Gastroesophageal sphincter (tissue), 4 donors: ENCODE measurements at regions not wholly inside any gene's neighbourhood (a gene's known extent, or its start where the extent isn't known, plus 50 kb on each side); places are given as distances from the start of the nearest gene placed in this dataset.

Experiments
- ATAC-seq: fragments of 150-250 bp; one replicate; pipeline ENCODE4 v1.9.1; 2016; ENCODE audit warnings: mild to moderate bottlenecking, moderate library complexity
- H3K27ac ChIP-seq, 4 donors: fragments of 200-600 bp; sonication (generic) in 3 of 4; 1 replicate in 3 of 4; 2 replicates in 1 of 4; pipeline ENCODE4 v1.5.1; 2016 to 2019
- H3K27me3 ChIP-seq: fragments of 200-600 bp; sonication (generic); one replicate; pipeline ENCODE4 v1.5.1; 2019
- H3K36me3 ChIP-seq, 2 donors: fragments of 200-600 bp; sonication (generic); one replicate each; pipeline ENCODE4 v1.5.1; 2019; ENCODE audit warnings: control low read depth in 1 of 2
- H3K4me1 ChIP-seq, 3 donors: fragments of 200-600 bp; sonication (generic); 1 replicate in 2 of 3; 2 replicates in 1 of 3; pipeline ENCODE4 v1.5.1; 2016 to 2019; ENCODE audit warnings: control low read depth in 2 of 3
- H3K4me3 ChIP-seq, 2 donors: fragments of 200-600 bp; sonication (generic); one replicate each; pipeline ENCODE4 v1.5.1; 2019; ENCODE audit warnings: mild to moderate bottlenecking in 1 of 2, moderate library complexity in 1 of 2
- H3K9me3 ChIP-seq, 3 donors: fragments of 200-600 bp; sonication (generic); one replicate each; pipeline ENCODE4 v1.5.1; 2017 to 2019; ENCODE audit warnings: control low read depth in 2 of 3
- CTCF ChIP-seq, 4 experiments: fragments of 200-600 bp in 2 of 4; fragments of 450-650 bp in 2 of 4; sonication (generic) in 1 of 4; IDR thresholded peaks; one replicate each; pipeline ENCODE4 v1.5.1; 2017 to 2019; ENCODE audit warnings: antibody characterized with exemption in 4 of 4, mild to moderate bottlenecking in 2 of 4, moderate library complexity in 2 of 4
- EP300 ChIP-seq: sonication (generic); formaldehyde crosslinking; IDR thresholded peaks from one replicate; pipeline ENCODE4 v1.6.1; 2017; ENCODE audit warnings: antibody characterized with exemption, mild to moderate bottlenecking
- POLR2A ChIP-seq, 2 donors: fragments of 450-650 bp; IDR thresholded peaks; one replicate each; pipeline ENCODE4 v1.6.1; 2017; ENCODE audit warnings: antibody characterized with exemption in 2 of 2, mild to moderate bottlenecking in 2 of 2, moderate library complexity in 1 of 2
- POLR2AphosphoS5 ChIP-seq: sonication (generic); formaldehyde crosslinking; IDR thresholded peaks from one replicate; pipeline ENCODE4 v1.6.1; 2017; ENCODE audit warnings: antibody characterized with exemption
- WGBS, 2 donors: methylation state at CpG; one replicate each; pipeline ENCODE4 v1.1.5; 2018; ENCODE audit warnings: low coverage in 1 of 2; 5-methylcytosine and 5-hydroxymethylcytosine counted together

GRCh38 chr18:64240316-64240715 lies 91.4 kb upstream of the LINC00305 start:
- no peak for TF ChIP-seq CTCF (IDR thresholded peaks at IDR 0.05)
- TF ChIP-seq POLR2AphosphoS5, result no peak
- no peak for TF ChIP-seq EP300
- TF ChIP-seq POLR2A (IDR thresholded peaks at IDR 0.05), result no peak
- ATAC-seq, result no peak
- WGBS, 2 donors, result 11 to 47% methylated on average over 2 to 3 of the region's 3 CpGs

GRCh38 chr18:64238076-64238475 lies 89.2 kb upstream of the LINC00305 start:
- 79 to 93% methylated on average over 2 of the region's 2 CpGs for WGBS, 2 donors
- ATAC-seq, result no peak
- Histone ChIP-seq H3K27me3 (no peaks in the 10 kb centered on the region), H3K4me3 (no peak overlapping the region), H3K4me1 (no peaks in the 10 kb centered on the region), H3K36me3 (no peaks in the 10 kb centered on the region), H3K27ac (no peak overlapping the region), H3K9me3 (no peaks in the 10 kb centered on the region)
- no peak for TF ChIP-seq EP300

More at GRCh38 chr18:64240316-64240715, 91.4 kb upstream of the LINC00305 start:
- H3K9me3 ChIP-seq, result no peaks in the 10 kb centered on the region
- no peaks in the 10 kb centered on the region for H3K4me1 ChIP-seq
- no peak overlapping the region for H3K27ac ChIP-seq
- no peaks in the 10 kb centered on the region for H3K36me3 ChIP-seq
- H3K27me3 ChIP-seq, result no peaks in the 10 kb centered on the region
- no peak overlapping the region for H3K4me3 ChIP-seq

- Histone ChIP-seq H3K27me3 (no peaks in the 10 kb centered on the region), H3K4me3 (no peak overlapping the region), H3K27ac (no peak overlapping the region), H3K36me3 (no peaks in the 10 kb centered on the region), H3K9me3 (peaks cover 0 to 9% (median 0%) of the 10 kb centered on the region in 3 donors), H3K4me1 (no peaks in the 10 kb centered on the region)
- WGBS, 2 donors, result 26 to 36% methylated on average over 2 to 3 of the region's 3 CpGs
- ATAC-seq, result no peak
- no peak for TF ChIP-seq POLR2AphosphoS5
- no peak for TF ChIP-seq EP300
- TF ChIP-seq CTCF (IDR thresholded peaks at IDR 0.05), result no peak
- no peak for TF ChIP-seq POLR2A (IDR thresholded peaks at IDR 0.05)
These were observed 85.4 kb upstream of the LINC00305 start for GRCh38 chr18:64234321-64234720.

GRCh38 chr18:64233851-64234250 lies 85.0 kb upstream of the LINC00305 start:
- no peaks in the 10 kb centered on the region for H3K36me3 ChIP-seq
- H3K4me3 ChIP-seq, result no peak overlapping the region
- no peaks in the 10 kb centered on the region for H3K4me1 ChIP-seq
- WGBS, 2 donors, result 58 to 62% methylated on average over 1 of the region's 1 CpG
- no peak for ATAC-seq
- H3K9me3 ChIP-seq, result peaks cover 0 to 9% (median 0%) of the 10 kb centered on the region in 3 donors
- TF ChIP-seq POLR2A (IDR thresholded peaks at IDR 0.05) (no peak), CTCF (IDR thresholded peaks at IDR 0.05) (no peak), POLR2AphosphoS5 (no peak), EP300 (no peak)
- H3K27me3 ChIP-seq, result no peaks in the 10 kb centered on the region
- no peak overlapping the region for H3K27ac ChIP-seq

- Histone ChIP-seq H3K27ac (no peak overlapping the region), H3K9me3 (no peaks in the 10 kb centered on the region), H3K4me3 (no peak overlapping the region), H3K27me3 (no peaks in the 10 kb centered on the region), H3K4me1 (no peaks in the 10 kb centered on the region), H3K36me3 (no peaks in the 10 kb centered on the region)
- no peak for ATAC-seq
- TF ChIP-seq POLR2AphosphoS5, result no peak
- TF ChIP-seq POLR2A (IDR thresholded peaks at IDR 0.05), result no peak
- no peak for TF ChIP-seq CTCF (IDR thresholded peaks at IDR 0.05)
- TF ChIP-seq EP300, result no peak
- 64 to 82% methylated on average over 2 of the region's 2 CpGs for WGBS, 2 donors
These were observed 72.1 kb upstream of the LINC00305 start for GRCh38 chr18:64220941-64221340.
